Type B pancreatic cell (in vitro differentiated cells): ENCODE measurements at regions not wholly inside any gene's neighbourhood (a gene's known extent, or its start where the extent isn't known, plus 50 kb on each side); places are given as distances from the start of the nearest gene placed in this dataset.
A peak's percentile ranks its signal among the peaks of the same experiment; 100 is the strongest.

Source experiments
- DNase-seq: peaks from one replicate; pipeline ENCODE4 v3.0.0; 2021; ENCODE audit warnings: mixed read lengths; ENCODE audit not compliant: unreplicated experiment; ENCODE audit errors: extremely low spot score
- H3K27ac Mint-ChIP-seq: 2 replicates; pipeline ENCODE4 v1.8.0; 2021; ENCODE audit warnings: mild to moderate bottlenecking, mixed read lengths
- H3K27me3 Mint-ChIP-seq: 2 replicates; pipeline ENCODE4 v1.8.0; 2021; ENCODE audit warnings: mixed read lengths
- H3K36me3 Mint-ChIP-seq: 2 replicates; pipeline ENCODE4 v1.8.0; 2021; ENCODE audit warnings: mixed read lengths
- H3K4me1 Mint-ChIP-seq: one replicate; pipeline ENCODE4 v1.8.0; 2021; ENCODE audit warnings: mixed read lengths; ENCODE audit not compliant: unreplicated experiment
- H3K4me3 Mint-ChIP-seq: 2 replicates; pipeline ENCODE4 v1.8.0; 2021; ENCODE audit warnings: mild to moderate bottlenecking, mixed read lengths
- H3K9me3 Mint-ChIP-seq: 2 replicates; pipeline ENCODE4 v1.8.0; 2021; ENCODE audit warnings: mixed read lengths
- TF ChIP-seq, protein P1 (sequence below): fragments of 200-600 bp; sonication (generic); conservative IDR thresholded peaks from 2 replicates; pipeline ENCODE4 v1.5.0; 2021; ENCODE audit warnings: antibody characterized with exemption, mild to moderate bottlenecking

GRCh38 chr2:128474962-128475361, 156.3 kb upstream of the HS6ST1 start:
- DNase-seq: peak; percentile 58
- H3K27me3 Mint-ChIP-seq: no peaks in the 10 kb centered on the region
- H3K4me1 Mint-ChIP-seq: peaks cover 19% of the 10 kb centered on the region
- H3K36me3 Mint-ChIP-seq: no peaks in the 10 kb centered on the region
- TF ChIP-seq, protein P1, sequence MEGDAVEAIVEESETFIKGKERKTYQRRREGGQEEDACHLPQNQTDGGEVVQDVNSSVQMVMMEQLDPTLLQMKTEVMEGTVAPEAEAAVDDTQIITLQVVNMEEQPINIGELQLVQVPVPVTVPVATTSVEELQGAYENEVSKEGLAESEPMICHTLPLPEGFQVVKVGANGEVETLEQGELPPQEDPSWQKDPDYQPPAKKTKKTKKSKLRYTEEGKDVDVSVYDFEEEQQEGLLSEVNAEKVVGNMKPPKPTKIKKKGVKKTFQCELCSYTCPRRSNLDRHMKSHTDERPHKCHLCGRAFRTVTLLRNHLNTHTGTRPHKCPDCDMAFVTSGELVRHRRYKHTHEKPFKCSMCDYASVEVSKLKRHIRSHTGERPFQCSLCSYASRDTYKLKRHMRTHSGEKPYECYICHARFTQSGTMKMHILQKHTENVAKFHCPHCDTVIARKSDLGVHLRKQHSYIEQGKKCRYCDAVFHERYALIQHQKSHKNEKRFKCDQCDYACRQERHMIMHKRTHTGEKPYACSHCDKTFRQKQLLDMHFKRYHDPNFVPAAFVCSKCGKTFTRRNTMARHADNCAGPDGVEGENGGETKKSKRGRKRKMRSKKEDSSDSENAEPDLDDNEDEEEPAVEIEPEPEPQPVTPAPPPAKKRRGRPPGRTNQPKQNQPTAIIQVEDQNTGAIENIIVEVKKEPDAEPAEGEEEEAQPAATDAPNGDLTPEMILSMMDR: no peak
- H3K27ac Mint-ChIP-seq: peak overlapping the region; percentile 19
- H3K9me3 Mint-ChIP-seq: peaks cover 4% of the 10 kb centered on the region
- H3K4me3 Mint-ChIP-seq: no peak overlapping the region

DNA sequence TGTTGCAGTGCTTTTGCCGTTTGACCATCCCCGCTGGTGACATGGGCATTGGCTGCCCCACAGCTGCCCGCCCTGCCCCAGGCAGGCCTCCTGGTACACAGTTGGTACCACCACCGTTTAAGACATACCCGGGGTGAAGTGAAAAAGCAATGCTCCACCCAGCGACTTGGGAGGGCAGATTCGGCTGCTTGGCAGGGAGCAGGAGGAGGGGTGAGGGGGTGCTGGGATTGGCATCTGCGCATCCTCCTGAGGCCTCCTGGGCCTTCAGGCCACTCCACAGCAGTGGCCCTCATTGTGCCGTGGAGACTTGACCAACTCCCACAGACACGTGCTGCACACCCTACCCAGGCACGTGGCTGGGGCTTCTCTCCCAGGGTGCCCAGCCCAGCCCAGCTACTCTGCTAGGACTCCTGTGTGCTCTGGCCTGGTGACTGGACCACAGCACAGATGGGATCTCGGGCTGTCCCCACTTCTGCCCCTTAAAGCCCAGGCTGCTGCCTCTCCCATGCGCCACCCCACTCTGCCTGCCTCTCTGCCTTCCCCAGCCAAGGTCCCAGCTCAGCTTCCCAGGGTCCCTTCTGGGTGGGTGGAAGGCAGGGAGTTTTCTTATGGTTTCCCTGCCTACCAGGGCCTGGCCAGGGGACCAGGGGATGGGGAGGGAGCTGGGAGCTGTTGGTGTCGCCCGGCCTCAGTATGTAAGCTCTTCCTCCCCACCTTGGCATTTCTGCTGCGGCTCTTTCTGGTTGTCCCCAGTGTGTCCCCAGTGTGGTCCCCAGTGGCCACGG, 157.0 kb upstream of the HS6ST1 start:
- Mint-ChIP-seq H3K27ac (no peak overlapping the region), H3K4me3 (no peak overlapping the region), H3K4me1 (peaks cover 19% of the 10 kb centered on the region), H3K9me3 (peaks cover 4% of the 10 kb centered on the region), H3K36me3 (no peaks in the 10 kb centered on the region), H3K27me3 (no peaks in the 10 kb centered on the region)
- peak; percentile 61 for DNase-seq
- TF ChIP-seq, protein P1: no peak

GRCh38 chr2:128477026-128477820, 158.6 kb upstream of the HS6ST1 start:
- no peaks in the 10 kb centered on the region for H3K36me3 Mint-ChIP-seq
- no peaks in the 10 kb centered on the region for H3K27me3 Mint-ChIP-seq
- TF ChIP-seq, protein P1: no peak
- no peak overlapping the region for H3K4me3 Mint-ChIP-seq
- H3K9me3 Mint-ChIP-seq: peaks cover 4% of the 10 kb centered on the region
- H3K27ac Mint-ChIP-seq: no peak overlapping the region
- peak; percentile 32 for DNase-seq
- peaks cover 19% of the 10 kb centered on the region for H3K4me1 Mint-ChIP-seq

DNA sequence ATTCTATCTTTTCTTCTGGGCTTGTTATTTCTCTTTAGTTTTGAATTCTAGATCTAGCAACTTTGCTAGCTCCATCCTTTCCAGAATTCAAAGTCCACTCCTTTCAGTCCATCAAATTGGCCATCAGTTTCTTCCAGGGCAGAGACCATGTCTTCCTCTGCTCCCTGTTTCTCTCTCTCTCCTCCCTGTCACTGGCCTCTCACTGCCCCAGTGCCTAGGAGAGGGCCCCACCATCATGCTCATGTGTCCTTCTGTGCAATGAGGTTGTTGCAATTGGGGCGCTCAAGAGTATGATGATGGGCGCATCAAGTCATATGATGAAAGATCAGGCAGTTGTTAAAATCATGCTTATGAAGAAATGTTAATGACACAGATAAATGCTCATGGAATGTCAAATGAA, 159.2 kb upstream of the HS6ST1 start:
- Mint-ChIP-seq H3K27me3 (no peaks in the 10 kb centered on the region), H3K9me3 (peaks cover 4% of the 10 kb centered on the region), H3K4me3 (no peak overlapping the region), H3K27ac (no peak overlapping the region), H3K4me1 (peaks cover 13% of the 10 kb centered on the region), H3K36me3 (no peaks in the 10 kb centered on the region)
- no peak for DNase-seq
- TF ChIP-seq, protein P1: no peak

DNA sequence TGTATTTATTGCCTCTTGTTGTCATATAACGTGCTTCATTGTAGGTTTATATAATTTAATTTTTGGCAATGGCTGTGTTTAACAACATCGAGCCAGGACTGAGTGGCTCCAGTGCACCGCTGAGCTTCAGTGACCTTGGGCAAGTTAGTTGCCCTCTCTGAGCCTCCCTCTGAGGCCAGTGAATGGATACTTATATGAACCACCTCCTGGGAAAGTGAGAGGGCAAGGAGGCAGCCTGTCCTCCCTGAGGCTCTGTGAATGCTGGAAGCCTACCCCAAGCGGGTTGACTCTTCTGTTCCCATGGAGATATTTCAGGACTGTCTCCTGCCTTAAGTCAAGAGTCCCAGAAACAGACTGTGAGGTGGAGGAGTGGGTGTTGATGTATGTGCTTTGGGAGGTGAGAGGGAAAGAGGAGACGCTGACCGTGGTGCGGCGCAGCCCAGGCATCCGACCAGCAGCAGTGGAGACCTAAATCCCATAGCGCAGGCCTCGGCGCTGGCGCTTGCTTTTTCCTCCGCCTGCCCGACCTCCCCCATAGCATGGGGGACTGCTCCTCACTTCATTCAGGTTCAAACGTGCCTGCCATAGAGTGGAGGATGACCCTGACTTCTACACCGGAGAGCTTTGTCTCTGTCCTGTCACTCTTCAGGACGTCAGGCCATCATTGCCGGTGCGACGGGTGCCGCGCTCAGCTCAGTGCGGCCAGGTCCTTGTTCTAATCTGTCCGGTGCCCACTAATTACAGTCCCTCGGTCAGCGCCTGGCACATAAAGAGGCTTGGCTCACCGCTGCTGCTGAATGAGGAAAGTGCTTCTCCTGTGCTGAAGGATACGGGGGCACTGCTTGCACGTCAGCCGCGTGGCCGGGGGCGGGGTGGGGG, 167.3 kb upstream of the HS6ST1 start:
- no peaks in the 10 kb centered on the region for H3K36me3 Mint-ChIP-seq
- H3K4me3 Mint-ChIP-seq: no peak overlapping the region
- H3K27ac Mint-ChIP-seq: peak overlapping the region; percentile 16
- no peaks in the 10 kb centered on the region for H3K27me3 Mint-ChIP-seq
- TF ChIP-seq, protein P1: no peak
- peak; percentile 65 for DNase-seq
- peaks cover 39% of the 10 kb centered on the region for H3K4me1 Mint-ChIP-seq
- no peaks in the 10 kb centered on the region for H3K9me3 Mint-ChIP-seq
